Endothelial cell of umbilical vein (primary cell): ENCODE measurements at regions not wholly inside any gene's neighbourhood (a gene's known extent, or its start where the extent isn't known, plus 50 kb on each side); places are given as distances from the start of the nearest gene placed in this dataset.

Experiments used
- BruUV-seq: library from RNA; stranded (reverse); fragments of 400-500 nt; replicated peaks from 2 replicates; lab custom pipeline; 2021; lab: Mats Ljungman, UMichigan
- CTCF ChIA-PET: fragments of 300-600, 350-600 bp; sonication (Branson Sonifier 250); formaldehyde crosslinking; loops from one replicate; lab custom pipeline; 2021; ENCODE audit warnings: antibody characterized with exemption, inconsistent platforms; lab: Charles Lee
- POLR2A ChIA-PET: fragments of 300-600, 350-600 bp; sonication (Branson Sonifier 250); formaldehyde crosslinking; loops from one replicate; lab custom pipeline; 2021; ENCODE audit warnings: antibody characterized with exemption, inconsistent platforms; lab: Charles Lee
- DNase-seq: peaks from one replicate; pipeline ENCODE4 v3.0.0-alpha.2; 2011; ENCODE audit warnings: low read depth, low spot score
- FAIRE-seq: peaks from 2 replicates; lab custom pipeline; 2011; peaks lifted over from hg19 to GRCh38; lab: Jason Lieb, UNC
- H2AFZ ChIP-seq: 2 replicates; pipeline ENCODE4 v1.6.0; 2012; ENCODE audit warnings: low read depth, low read length, control low read depth, inconsistent platforms
- H3K27ac ChIP-seq: 2 replicates; pipeline ENCODE4 v1.5.1; 2011; ENCODE audit warnings: low read depth, mild to moderate bottlenecking, control low read depth, low read length, moderate library complexity; ENCODE audit not compliant: insufficient read depth
- H3K27me3 ChIP-seq, 2 experiments: 2 replicates each; pipeline versions ENCODE4 v1.6.0 to v1.6.1; 2011; ENCODE audit warnings: low read length in 2 of 2, mixed read lengths in 1 of 2; ENCODE audit not compliant: control insufficient read depth in 2 of 2, insufficient read depth in 2 of 2
- H3K36me3 ChIP-seq, 2 experiments: 2 replicates in 1 of 2; 3 replicates in 1 of 2; pipeline ENCODE4 v1.5.1; 2011; ENCODE audit warnings: low read length in 2 of 2, mild to moderate bottlenecking in 1 of 2, moderate library complexity in 1 of 2; ENCODE audit not compliant: control insufficient read depth in 2 of 2, insufficient read depth in 2 of 2; ENCODE audit errors: extremely low read depth in 1 of 2
- H3K4me1 ChIP-seq: 3 replicates; pipeline ENCODE4 v1.5.1; 2011; ENCODE audit warnings: mild to moderate bottlenecking, low read length; ENCODE audit not compliant: control insufficient read depth, insufficient read depth; ENCODE audit errors: extremely low read depth
- H3K4me2 ChIP-seq: 2 replicates; pipeline ENCODE4 v1.6.1; 2011; ENCODE audit warnings: low read length, control low read depth, mixed read lengths; ENCODE audit not compliant: insufficient read depth
- H3K4me3 ChIP-seq, 3 experiments: fragments of 200-600 bp in 1 of 3; sonication (generic), shearing (Covaris generic) in 1 of 3; replicated peaks in 1 of 3; 2 replicates each; pipeline ENCODE4 v1.5.1; 2011 to 2016; ENCODE audit warnings: control low read depth in 3 of 3, low read length in 3 of 3, mild to moderate bottlenecking in 2 of 3, inconsistent platforms in 1 of 3, low read depth in 1 of 3, moderate library complexity in 1 of 3; ENCODE audit not compliant: insufficient read depth in 1 of 3
- H3K79me2 ChIP-seq: 2 replicates; pipeline ENCODE4 v1.6.0; 2012; ENCODE audit warnings: low read length, inconsistent platforms; ENCODE audit not compliant: control insufficient read depth, insufficient read depth
- H3K9ac ChIP-seq: replicated peaks from 2 replicates; pipeline ENCODE3; 2011; ENCODE audit warnings: low read length, control low read depth; ENCODE audit not compliant: insufficient read depth; ENCODE audit errors: extremely low read depth
- H3K9me1 ChIP-seq: replicated peaks from 3 replicates; pipeline ENCODE4 v1.6.0; 2011; ENCODE audit warnings: mild to moderate bottlenecking, low read length; ENCODE audit not compliant: control insufficient read depth, insufficient read depth; ENCODE audit errors: extremely low read depth
- H3K9me3 ChIP-seq: replicated peaks from 2 replicates; pipeline ENCODE4 v1.5.1; 2012; ENCODE audit warnings: low read length, inconsistent platforms; ENCODE audit not compliant: control insufficient read depth, insufficient read depth
- H4K20me1 ChIP-seq: replicated peaks from 2 replicates; pipeline ENCODE3; 2011; ENCODE audit warnings: mild to moderate bottlenecking, low read length; ENCODE audit not compliant: control insufficient read depth, insufficient read depth; ENCODE audit errors: extremely low read depth
- EZH2 ChIP-seq: IDR thresholded peaks from 2 replicates; pipeline ENCODE4 v1.6.1; 2012; ENCODE audit warnings: borderline replicate concordance, low read depth, mild to moderate bottlenecking, moderate library complexity, low read length, inconsistent platforms; ENCODE audit not compliant: severe bottlenecking
- FOS ChIP-seq: IDR thresholded peaks from 2 replicates; pipeline ENCODE4 v1.6.1; 2011; ENCODE audit warnings: mild to moderate bottlenecking, low read length, moderate library complexity, borderline replicate concordance; ENCODE audit not compliant: insufficient read depth
- GATA2 ChIP-seq: IDR thresholded peaks from 2 replicates; pipeline ENCODE4 v1.7.0; 2011; ENCODE audit warnings: low read depth, mild to moderate bottlenecking, moderate library complexity, mixed read lengths, low read length; ENCODE audit not compliant: insufficient read length, insufficient read depth
- JUN ChIP-seq: IDR thresholded peaks from 2 replicates; pipeline ENCODE4 v1.6.1; 2011; ENCODE audit warnings: borderline replicate concordance, low read depth; ENCODE audit not compliant: insufficient read length, insufficient read depth
- MAX ChIP-seq: IDR thresholded peaks from 2 replicates; pipeline ENCODE4 v1.6.1; 2011; ENCODE audit not compliant: insufficient read depth, insufficient read length
- POLR2A ChIP-seq: IDR thresholded peaks from 2 replicates; pipeline ENCODE4 v1.6.1; 2012; ENCODE audit warnings: low read depth, mild to moderate bottlenecking, control low read depth, low read length
- POLR2AphosphoS5 ChIP-seq: IDR thresholded peaks from 2 replicates; pipeline ENCODE4 v1.6.1; 2012; ENCODE audit warnings: low read depth, mild to moderate bottlenecking, control low read depth, low read length, moderate library complexity; ENCODE audit not compliant: insufficient read depth
- dilution Hi-C: fragments of 300-500 bp; cut with MboI; formaldehyde crosslinking; loops from one replicate; pipeline ENCODE4 v1.15.0; 2019; ENCODE audit warnings: low sequenced_read_pairs; ENCODE audit not compliant: extremely low pct_ligation_motif_present
- intact Hi-C: fragments of 100-400 bp; cut with micrococcal nuclease; formaldehyde crosslinking; loops from one replicate; pipeline ENCODE4 v1.10.0; 2022

- peaks cover 7% of the 10 kb centered on the region for H3K4me1 ChIP-seq
- no peak overlapping the region for H3K27ac ChIP-seq
- no peaks in the 10 kb centered on the region for H3K79me2 ChIP-seq
- no peaks in the 10 kb centered on the region for H3K9me1 ChIP-seq
- H3K27me3 ChIP-seq: no peaks in the 10 kb centered on the region
- DNase-seq (peak; percentile 46), FAIRE-seq (peak; percentile 71)
- no peaks in the 10 kb centered on the region for H3K36me3 ChIP-seq
- H3K9ac ChIP-seq: no peak overlapping the region
- TF ChIP-seq EZH2 (no peak), FOS (peak; percentile 54), MAX (no peak), GATA2 (peak; percentile 74), POLR2A (no peak), JUN (peak; percentile 32), POLR2AphosphoS5 (no peak)
- peak overlapping the region; percentile 11 for H3K4me2 ChIP-seq
- H3K4me3 ChIP-seq: no peak overlapping the region
- no peaks in the 10 kb centered on the region for H3K9me3 ChIP-seq
- intact Hi-C loops (no loop called here), dilution Hi-C loops (no loop called here)
- no peak overlapping the region for H2AFZ ChIP-seq
- no TSS peak for BruUV-seq
- no peaks in the 10 kb centered on the region for H4K20me1 ChIP-seq
- CTCF ChIA-PET: interaction anchor here (0.7 to 1.6 kb wide), 3 partner anchors 9 to 16 kb away, joined by 3 to 4 read pairs (median 3); no protein-coding TSS in a partner anchor
- POLR2A ChIA-PET: no interaction called here
These were observed 213.7 kb downstream of the HTR1B start for GRCh38 chr6:77249560-77249959.

GRCh38 chr6:77245026-77245425, 218.3 kb downstream of the HTR1B start:
- ChIA-PET CTCF (interaction anchor here (1.6 kb wide), 1 partner anchor 563 kb away, joined by 4 read pairs; no protein-coding TSS in a partner anchor), POLR2A (no interaction called here)
- BruUV-seq: no TSS peak
- H3K4me2 ChIP-seq: no peak overlapping the region
- no peaks in the 10 kb centered on the region for H3K9me1 ChIP-seq
- no peaks in the 10 kb centered on the region for H3K79me2 ChIP-seq
- no peaks in the 10 kb centered on the region for H4K20me1 ChIP-seq
- H3K27me3 ChIP-seq: no peaks in the 10 kb centered on the region
- no peak for DNase-seq
- FAIRE-seq: no peak
- dilution Hi-C loops (no loop called here), intact Hi-C loops (no loop called here)
- H3K36me3 ChIP-seq: no peaks in the 10 kb centered on the region
- peaks cover 7% of the 10 kb centered on the region for H3K4me1 ChIP-seq
- peak overlapping the region; percentile 24 for H2AFZ ChIP-seq
- TF ChIP-seq GATA2 (peak; percentile 36), EZH2 (no peak)
- no peaks in the 10 kb centered on the region for H3K9me3 ChIP-seq
- H3K4me3 ChIP-seq: no peak overlapping the region
- no peak overlapping the region for H3K27ac ChIP-seq
- no peak overlapping the region for H3K9ac ChIP-seq
